Naive thymus-derived CD4-positive, alpha-beta T cell (primary cell): ENCODE measurements at regions not wholly inside any gene's neighbourhood (a gene's known extent, or its start where the extent isn't known, plus 50 kb on each side); places are given as distances from the start of the nearest gene placed in this dataset.

Experiments
- ATAC-seq: fragments of 150-1000 bp; cut with Tn5 transposase; 2 replicates; pipeline ENCODE4 v1.10.0; 2021; ENCODE audit warnings: mild to moderate bottlenecking, moderate library complexity
- CTCF ChIA-PET: fragments of 350-600 bp; sonication (Branson Sonifier 250); formaldehyde crosslinking; loops from one replicate; lab custom pipeline; 2021; ENCODE audit warnings: antibody characterized with exemption; lab: Charles Lee
- POLR2A ChIA-PET: fragments of 350-600 bp; sonication (Branson Sonifier 250); formaldehyde crosslinking; loops from one replicate; lab custom pipeline; 2021; ENCODE audit warnings: antibody characterized with exemption, inconsistent platforms; lab: Charles Lee
- DNase-seq, 9 donors: peaks; one replicate each; pipeline versions ENCODE4 v3.0.0 to v3.0.0-alpha.2; 2020 to 2022; ENCODE audit warnings: mixed read lengths in 1 of 9
- H3K27ac ChIP-seq: one replicate; pipeline ENCODE4 v1.7.0; 2013; ENCODE audit warnings: mild to moderate bottlenecking, low read depth, low read length, moderate library complexity
- H3K27me3 ChIP-seq, 2 donors: one replicate each; pipeline ENCODE4 v1.7.0; 2013; ENCODE audit warnings: low read length in 2 of 2, mild to moderate bottlenecking in 2 of 2, moderate library complexity in 2 of 2; ENCODE audit not compliant: control insufficient read depth in 2 of 2, insufficient read depth in 2 of 2
- H3K36me3 ChIP-seq, 3 experiments: 1 replicate in 2 of 3; 2 replicates in 1 of 3; pipeline ENCODE4 v1.7.0; 2013; ENCODE audit warnings: low read length in 3 of 3, mild to moderate bottlenecking in 3 of 3, moderate library complexity in 1 of 3; ENCODE audit not compliant: insufficient read depth in 3 of 3, control insufficient read depth in 2 of 3
- H3K4me1 ChIP-seq, 2 donors: one replicate each; pipeline ENCODE4 v1.7.0; 2013; ENCODE audit warnings: low read length in 2 of 2, mild to moderate bottlenecking in 2 of 2, moderate library complexity in 1 of 2; ENCODE audit not compliant: control insufficient read depth in 2 of 2, insufficient read depth in 2 of 2
- H3K4me3 ChIP-seq: 2 replicates; pipeline ENCODE4 v1.7.0; 2013; ENCODE audit warnings: mild to moderate bottlenecking, low read length
- H3K9me3 ChIP-seq, 3 experiments: 1 replicate in 2 of 3; 2 replicates in 1 of 3; pipeline ENCODE4 v1.7.0; 2013; ENCODE audit warnings: low read length in 3 of 3; ENCODE audit not compliant: control insufficient read depth in 2 of 3
- H3K27ac Mint-ChIP-seq, 9 donors: one replicate each; pipeline ENCODE4 v1.8.0; 2020 to 2022; ENCODE audit warnings: mixed read lengths in 9 of 9, mild to moderate bottlenecking in 8 of 9, moderate library complexity in 5 of 9, inconsistent platforms in 2 of 9
- H3K27me3 Mint-ChIP-seq, 5 donors: one replicate each; pipeline ENCODE4 v1.8.0; 2021 to 2022; ENCODE audit warnings: mixed read lengths in 5 of 5, mild to moderate bottlenecking in 1 of 5
- H3K36me3 Mint-ChIP-seq, 5 donors: one replicate each; pipeline ENCODE4 v1.8.0; 2020 to 2022; ENCODE audit warnings: mixed read lengths in 5 of 5, mild to moderate bottlenecking in 3 of 5, inconsistent platforms in 1 of 5
- H3K4me1 Mint-ChIP-seq, 7 donors: one replicate each; pipeline ENCODE4 v1.8.0; 2020 to 2022; ENCODE audit warnings: mixed read lengths in 7 of 7, mild to moderate bottlenecking in 3 of 7, inconsistent platforms in 1 of 7
- H3K4me3 Mint-ChIP-seq, 10 donors: one replicate each; pipeline ENCODE4 v1.8.0; 2020 to 2022; ENCODE audit warnings: mild to moderate bottlenecking in 10 of 10, mixed read lengths in 10 of 10, moderate library complexity in 6 of 10, inconsistent platforms in 2 of 10
- H3K9me3 Mint-ChIP-seq, 11 donors: one replicate each; pipeline ENCODE4 v1.8.0; 2020 to 2022; ENCODE audit warnings: mixed read lengths in 11 of 11, mild to moderate bottlenecking in 4 of 11, inconsistent platforms in 1 of 11, moderate library complexity in 1 of 11
- intact Hi-C, 2 donors: fragments of 100-400 bp; cut with micrococcal nuclease; formaldehyde crosslinking; loops; one replicate each; pipeline ENCODE4 v1.15.1; 2023

GRCh38 chr14:86882818-86883217 lies 1110.2 kb downstream of the GALC start:
- Mint-ChIP-seq H3K27me3 (no peaks in the 10 kb centered on the region), H3K27ac (no peak overlapping the region), H3K9me3 (peaks cover 0 to 15% (median 7%) of the 10 kb centered on the region in 11 donors), H3K36me3 (peaks cover 0 to 4% (median 0%) of the 10 kb centered on the region in 5 donors), H3K4me1 (no peaks in the 10 kb centered on the region), H3K4me3 (no peak overlapping the region)
- Histone ChIP-seq H3K4me3 (no peak overlapping the region), H3K36me3 (no peaks in the 10 kb centered on the region), H3K27ac (no peak overlapping the region), H3K27me3 (no peaks in the 10 kb centered on the region), H3K4me1 (no peaks in the 10 kb centered on the region), H3K9me3 (peaks cover 0 to 7% (median 0%) of the 10 kb centered on the region in 3 experiments)
- ChIA-PET CTCF (interaction anchor here (0.8 kb wide), 1 partner anchor 72 kb away, joined by 3 read pairs; no protein-coding TSS in a partner anchor), POLR2A (no interaction called here)
- ATAC-seq (no peak), DNase-seq (no peak)
- intact Hi-C loops: no loop called here

- CTCF ChIA-PET: no interaction called here
- intact Hi-C loops: no loop called here
- no peak for DNase-seq
Measured at GRCh38 chr14:86865934-86866333, 1127.0 kb downstream of the GALC start.

GRCh38 chr14:86858591-86858990 lies 1134.4 kb downstream of the GALC start:
- Histone ChIP-seq H3K27me3 (no peaks in the 10 kb centered on the region), H3K27ac (no peak overlapping the region), H3K4me1 (no peaks in the 10 kb centered on the region), H3K9me3 (no peaks in the 10 kb centered on the region), H3K4me3 (no peak overlapping the region), H3K36me3 (no peaks in the 10 kb centered on the region)
- DNase-seq: no peak
- intact Hi-C loops: no loop called here
- Mint-ChIP-seq H3K4me1 (no peaks in the 10 kb centered on the region), H3K27ac (no peak overlapping the region), H3K4me3 (no peak overlapping the region), H3K27me3 (no peaks in the 10 kb centered on the region), H3K9me3 (peaks cover 0 to 6% (median 2%) of the 10 kb centered on the region in 11 donors), H3K36me3 (no peaks in the 10 kb centered on the region)
- ATAC-seq: no peak
- POLR2A ChIA-PET: no interaction called here
- CTCF ChIA-PET: no interaction called here

More at GRCh38 chr14:86865934-86866333, 1127.0 kb downstream of the GALC start:
- Mint-ChIP-seq H3K4me1 (no peaks in the 10 kb centered on the region), H3K36me3 (no peaks in the 10 kb centered on the region), H3K9me3 (peaks cover 0 to 10% (median 3%) of the 10 kb centered on the region in 11 donors), H3K4me3 (no peak overlapping the region), H3K27ac (no peak overlapping the region), H3K27me3 (no peaks in the 10 kb centered on the region)
- Histone ChIP-seq H3K4me1 (no peaks in the 10 kb centered on the region), H3K4me3 (no peak overlapping the region), H3K27me3 (no peaks in the 10 kb centered on the region), H3K36me3 (no peaks in the 10 kb centered on the region), H3K27ac (no peak overlapping the region), H3K9me3 (no peaks in the 10 kb centered on the region)
- POLR2A ChIA-PET: no interaction called here
- ATAC-seq: no peak

- H3K4me1 ChIP-seq: no peaks in the 10 kb centered on the region
- H3K36me3 ChIP-seq: no peaks in the 10 kb centered on the region
- ChIA-PET CTCF (no interaction called here), POLR2A (no interaction called here)
- H3K27ac ChIP-seq: no peak overlapping the region
- no peak overlapping the region for H3K27ac Mint-ChIP-seq
- no peaks in the 10 kb centered on the region for H3K4me1 Mint-ChIP-seq
- ATAC-seq (no peak), DNase-seq (no peak)
- no peak overlapping the region for H3K4me3 Mint-ChIP-seq
- no peak overlapping the region for H3K4me3 ChIP-seq
- H3K9me3 ChIP-seq: no peaks in the 10 kb centered on the region
- no peaks in the 10 kb centered on the region for H3K27me3 ChIP-seq
- peaks cover 0 to 10% (median 3%) of the 10 kb centered on the region in 11 donors for H3K9me3 Mint-ChIP-seq
- intact Hi-C loops: no loop called here
- H3K27me3 Mint-ChIP-seq: no peaks in the 10 kb centered on the region
- no peaks in the 10 kb centered on the region for H3K36me3 Mint-ChIP-seq
Measured at GRCh38 chr14:86858031-86858430, 1135.0 kb downstream of the GALC start.

DNA sequence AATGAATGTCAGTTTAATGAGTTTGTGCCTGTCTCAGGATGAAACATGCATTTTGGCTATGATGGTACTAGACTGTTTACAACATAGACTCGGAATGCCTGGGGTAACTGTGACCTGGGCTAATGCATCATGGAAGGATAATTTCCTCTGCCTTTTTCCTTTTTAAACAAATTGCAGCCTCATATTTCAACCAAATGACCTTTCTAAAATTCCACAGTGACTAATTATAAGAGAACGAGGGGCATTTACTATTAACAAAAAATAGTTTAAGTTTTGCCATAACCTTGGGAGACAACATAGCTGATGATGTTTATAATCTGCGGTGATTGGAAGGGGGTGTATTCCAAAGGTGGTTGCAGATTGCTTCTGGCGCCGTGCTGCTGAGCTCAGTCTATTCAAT lies 1140.5 kb downstream of the GALC start:
- no peak overlapping the region for H3K27ac Mint-ChIP-seq
- ATAC-seq (no peak), DNase-seq (no peak)
- Histone ChIP-seq H3K27ac (no peak overlapping the region), H3K9me3 (no peaks in the 10 kb centered on the region), H3K36me3 (no peaks in the 10 kb centered on the region), H3K4me3 (no peak overlapping the region), H3K27me3 (no peaks in the 10 kb centered on the region), H3K4me1 (no peaks in the 10 kb centered on the region)
- H3K4me1 Mint-ChIP-seq: no peaks in the 10 kb centered on the region
- H3K36me3 Mint-ChIP-seq: no peaks in the 10 kb centered on the region
- H3K27me3 Mint-ChIP-seq: no peaks in the 10 kb centered on the region
- CTCF ChIA-PET: no interaction called here
- POLR2A ChIA-PET: no interaction called here
- intact Hi-C loops: no loop called here
- peaks cover 0 to 13% (median 6%) of the 10 kb centered on the region in 11 donors for H3K9me3 Mint-ChIP-seq
- no peak overlapping the region for H3K4me3 Mint-ChIP-seq

GRCh38 chr14:86847140-86847539 lies 1145.8 kb downstream of the GALC start:
- H3K9me3 ChIP-seq: no peaks in the 10 kb centered on the region
- no peaks in the 10 kb centered on the region for H3K27me3 ChIP-seq
- intact Hi-C loops: no loop called here
- no peaks in the 10 kb centered on the region for H3K36me3 Mint-ChIP-seq
- POLR2A ChIA-PET: no interaction called here
- no peaks in the 10 kb centered on the region for H3K36me3 ChIP-seq
- no peaks in the 10 kb centered on the region for H3K27me3 Mint-ChIP-seq
- CTCF ChIA-PET: no interaction called here
- ATAC-seq (no peak), DNase-seq (no peak)
- H3K4me3 ChIP-seq: no peak overlapping the region
- H3K9me3 Mint-ChIP-seq: peaks cover 0 to 12% (median 4%) of the 10 kb centered on the region in 11 donors
- H3K4me3 Mint-ChIP-seq: no peak overlapping the region
- H3K4me1 Mint-ChIP-seq: no peaks in the 10 kb centered on the region
- no peaks in the 10 kb centered on the region for H3K4me1 ChIP-seq
- H3K27ac ChIP-seq: no peak overlapping the region
- H3K27ac Mint-ChIP-seq: no peak overlapping the region

DNA sequence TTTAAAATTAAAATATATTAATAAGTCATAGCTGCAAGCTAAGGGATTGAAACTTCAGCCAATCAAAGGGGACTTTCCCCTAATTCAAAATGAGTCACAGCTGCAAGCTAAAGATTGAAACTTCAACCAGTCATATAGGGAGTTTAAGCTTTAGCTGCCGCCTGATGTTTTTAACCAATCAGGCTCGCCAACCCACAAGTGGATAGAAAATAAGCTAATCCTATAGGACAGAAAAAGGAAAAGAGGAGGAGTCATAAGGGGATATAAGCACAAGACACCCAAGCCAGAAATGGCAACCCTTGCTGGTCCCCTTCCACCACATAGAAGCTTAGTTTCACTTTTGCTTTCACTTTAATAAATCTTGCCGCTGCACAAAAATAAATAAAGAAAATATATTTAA lies 1154.6 kb downstream of the GALC start:
- Mint-ChIP-seq H3K4me3 (no peak overlapping the region), H3K4me1 (no peaks in the 10 kb centered on the region), H3K27me3 (no peaks in the 10 kb centered on the region), H3K36me3 (no peaks in the 10 kb centered on the region), H3K27ac (no peak overlapping the region), H3K9me3 (peaks cover 0 to 8% (median 3%) of the 10 kb centered on the region in 11 donors)
- intact Hi-C loops: no loop called here
- Histone ChIP-seq H3K4me1 (no peaks in the 10 kb centered on the region), H3K36me3 (no peaks in the 10 kb centered on the region), H3K27me3 (no peaks in the 10 kb centered on the region), H3K9me3 (no peaks in the 10 kb centered on the region), H3K27ac (no peak overlapping the region), H3K4me3 (no peak overlapping the region)
- no peak for DNase-seq
- ChIA-PET CTCF (no interaction called here), POLR2A (no interaction called here)
- ATAC-seq: no peak
